Erythroblast (primary cell): ENCODE measurements at regions not wholly inside any gene's neighbourhood (a gene's known extent, or its start where the extent isn't known, plus 50 kb on each side); places are given as distances from the start of the nearest gene placed in this dataset.
"Not testable (repeated sequence)": the region's sequence is repeated elsewhere in the genome, so short reads cannot be mapped to it uniquely, and the experiment has no call there.

Experiments
- DNase-seq, 2 experiments: peaks; one replicate each; lab custom pipeline; 2025; lab: John Stamatoyannopoulos, UW
- GATA1 ChIP-seq: IDR thresholded peaks from 2 replicates; pipeline ENCODE4 v1.6.1; 2011; ENCODE audit warnings: low read depth, mild to moderate bottlenecking, control low read depth, low read length, moderate library complexity
- POLR2A ChIP-seq: IDR thresholded peaks from 2 replicates; pipeline ENCODE4 v1.6.1; 2011; ENCODE audit warnings: mild to moderate bottlenecking, low read length

GRCh38 chr10:81135851-81136250 is 598.1 kb downstream of the SH2D4B start:
- DNase-seq = no peak
- no peak for TF ChIP-seq POLR2A
- no peak for TF ChIP-seq GATA1

- TF ChIP-seq POLR2A = no peak
- DNase-seq = no peak
Measured at GRCh38 chr10:81136261-81136660, 598.6 kb downstream of the SH2D4B start.

GRCh38 chr10:81145975-81146374 is 608.3 kb downstream of the SH2D4B start:
- TF ChIP-seq GATA1 (no peak), POLR2A (no peak)
- no peak for DNase-seq

- TF ChIP-seq GATA1 (no peak), POLR2A (no peak)
- no peak for DNase-seq
Measured at GRCh38 chr10:81146436-81146835, 608.7 kb downstream of the SH2D4B start.

- no peak for DNase-seq
- TF ChIP-seq POLR2A (no peak), GATA1 (no peak)
Measured at GRCh38 chr10:81152656-81153055, 615.0 kb downstream of the SH2D4B start.

- no peak for DNase-seq
- TF ChIP-seq POLR2A = no peak
- TF ChIP-seq GATA1 = no peak
Measured at GRCh38 chr10:81157681-81158080, 620.0 kb downstream of the SH2D4B start.

GRCh38 chr10:81177651-81178244 is 640.0 kb downstream of the SH2D4B start:
- TF ChIP-seq GATA1 (no peak), POLR2A (no peak)

GRCh38 chr10:81179324-81179723 is 641.6 kb downstream of the SH2D4B start:
- TF ChIP-seq GATA1 (no peak), POLR2A (no peak)

More at GRCh38 chr10:81177651-81178244, 640.0 kb downstream of the SH2D4B start:
- DNase-seq = no peak

GRCh38 chr10:81179805-81180452 is 642.2 kb downstream of the SH2D4B start:
- TF ChIP-seq GATA1 = no peak
- TF ChIP-seq POLR2A = no peak
- peak in 1 of 2 experiments; percentile 25 for DNase-seq

More at GRCh38 chr10:81179324-81179723, 641.6 kb downstream of the SH2D4B start:
- DNase-seq = no peak

GRCh38 chr10:81182296-81182695 is 644.6 kb downstream of the SH2D4B start:
- TF ChIP-seq GATA1 = no peak
- DNase-seq = no peak

- TF ChIP-seq POLR2A (no peak), GATA1 (no peak)
- DNase-seq = no peak
Measured at GRCh38 chr10:81192221-81192788, 654.6 kb downstream of the SH2D4B start.

- DNase-seq = no peak
- no peak for TF ChIP-seq GATA1
- no peak for TF ChIP-seq POLR2A
Measured at GRCh38 chr10:81200801-81201200, 663.1 kb downstream of the SH2D4B start.

- DNase-seq = not testable (repeated sequence)
Measured at GRCh38 chr10:81207359-81207758, 667.6 kb upstream of the NRG3 start.

- no peak for DNase-seq
- no peak for TF ChIP-seq GATA1
- no peak for TF ChIP-seq POLR2A
Measured at GRCh38 chr10:81213370-81213769, 661.6 kb upstream of the NRG3 start.

GRCh38 chr10:81215498-81215897 is 659.5 kb upstream of the NRG3 start:
- no peak for TF ChIP-seq POLR2A
- TF ChIP-seq GATA1 = no peak
- DNase-seq = no peak

GRCh38 chr10:81216949-81217348 is 658.0 kb upstream of the NRG3 start:
- no peak for DNase-seq
- TF ChIP-seq POLR2A = no peak
- TF ChIP-seq GATA1 = no peak
